ENCODE measurements at regions not wholly inside any gene's neighbourhood (a gene's known extent, or its start where the extent isn't known, plus 50 kb on each side); places are given as distances from the start of the nearest gene placed in this dataset.
"Not testable (repeated sequence)": the region's sequence is repeated elsewhere in the genome, so short reads cannot be mapped to it uniquely, and the experiment has no call there.

GRCh38 chr6:99711302-99711701, 104.7 kb downstream of the PRDM13 start:
- Histone ChIP-seq H3K27me3 (ENCODE audit: insufficient read depth, poor library complexity, severe bottlenecking) (no peaks in the 10 kb centered on the region), H3K27ac (replicated peaks) (no peak overlapping the region; the same call in 1 of the 2 replicates), H3K4me3 (replicated peaks; ENCODE audit: insufficient read depth, low read length) (no peak overlapping the region)
- peak in 1 of 2 experiments; percentile 51 for DNase-seq (ENCODE audit: low read depth in 1 of 2, low spot score in 1 of 2)
- TF ChIP-seq POLR2AphosphoS5 (IDR thresholded peaks at IDR 0.05; ENCODE audit: low read depth) (no peak), SPI1 (IDR thresholded peaks at IDR 0.05; ENCODE audit: borderline replicate concordance, low read depth) (no peak), GABPA (IDR thresholded peaks at IDR 0.05; ENCODE audit: low read depth) (no peak)

GRCh38 chr6:99711925-99712324, 105.3 kb downstream of the PRDM13 start:
- H3K27me3 ChIP-seq (ENCODE audit: insufficient read depth, poor library complexity, severe bottlenecking) = no peaks in the 10 kb centered on the region
- TF ChIP-seq CTCF (IDR thresholded peaks at IDR 0.05; ENCODE audit: insufficient read depth, low read length) (no peak), REST (IDR thresholded peaks at IDR 0.05; ENCODE audit: insufficient replicate concordance, low read depth) (no peak), SPI1 (IDR thresholded peaks at IDR 0.05; ENCODE audit: borderline replicate concordance, low read depth) (no peak), GABPA (IDR thresholded peaks at IDR 0.05; ENCODE audit: low read depth) (no peak), POLR2AphosphoS5 (IDR thresholded peaks at IDR 0.05; ENCODE audit: low read depth) (no peak)
- DNase-seq (ENCODE audit: low read depth in 1 of 2, low spot score in 1 of 2) = no peak
- H3K4me3 ChIP-seq (replicated peaks; ENCODE audit: insufficient read depth, low read length) = no peak overlapping the region
- H3K27ac ChIP-seq (replicated peaks) = no peak overlapping the region; the same call in 1 of the 2 replicates

GRCh38 chr6:99712519-99712918, 105.9 kb downstream of the PRDM13 start:
- Histone ChIP-seq H3K4me3 (replicated peaks; ENCODE audit: insufficient read depth, low read length) (no peak overlapping the region), H3K27me3 (ENCODE audit: insufficient read depth, poor library complexity, severe bottlenecking) (no peaks in the 10 kb centered on the region), H3K27ac (replicated peaks) (no peak overlapping the region)
- no peak for DNase-seq (ENCODE audit: low read depth in 1 of 2, low spot score in 1 of 2)
- no peak for TF ChIP-seq CTCF (IDR thresholded peaks at IDR 0.05; ENCODE audit: insufficient read depth, low read length)
- TF ChIP-seq SPI1 (IDR thresholded peaks at IDR 0.05; ENCODE audit: borderline replicate concordance, low read depth) = no peak
- TF ChIP-seq GABPA (IDR thresholded peaks at IDR 0.05; ENCODE audit: low read depth) = no peak
- no peak for TF ChIP-seq POLR2AphosphoS5 (IDR thresholded peaks at IDR 0.05; ENCODE audit: low read depth)
- no peak for TF ChIP-seq REST (IDR thresholded peaks at IDR 0.05; ENCODE audit: insufficient replicate concordance, low read depth)

GRCh38 chr6:99722043-99722442, 115.4 kb downstream of the PRDM13 start:
- DNase-seq (ENCODE audit: low read depth in 1 of 2, low spot score in 1 of 2); H3K4me3 ChIP-seq (replicated peaks; ENCODE audit: insufficient read depth, low read length); H3K27me3 ChIP-seq (ENCODE audit: insufficient read depth, poor library complexity, severe bottlenecking); H3K27ac ChIP-seq (replicated peaks): not testable (repeated sequence)

GRCh38 chr6:99730237-99730636, 123.6 kb downstream of the PRDM13 start:
- not testable (repeated sequence) for H3K4me3 ChIP-seq (replicated peaks; ENCODE audit: insufficient read depth, low read length); H3K27me3 ChIP-seq (ENCODE audit: insufficient read depth, poor library complexity, severe bottlenecking); DNase-seq (ENCODE audit: low read depth in 1 of 2, low spot score in 1 of 2); H3K27ac ChIP-seq (replicated peaks)

All from HL-60 (cell line).